Panc1 (cell line): ENCODE measurements at regions not wholly inside any gene's neighbourhood (a gene's known extent, or its start where the extent isn't known, plus 50 kb on each side); places are given as distances from the start of the nearest gene placed in this dataset.

Experiments
- POLR2AphosphoS5 ChIP-seq: IDR thresholded peaks from 2 replicates; pipeline ENCODE4 v1.6.1; 2012; ENCODE audit warnings: mild to moderate bottlenecking, low read depth, low read length, moderate library complexity
- SIN3A ChIP-seq: IDR thresholded peaks from 2 replicates; pipeline ENCODE4 v1.6.1; 2012; ENCODE audit warnings: low read depth, mild to moderate bottlenecking, low read length, moderate library complexity, borderline replicate concordance; ENCODE audit not compliant: insufficient read depth
- TF ChIP-seq, protein P1 (sequence below): fragments of 450-650 bp; IDR thresholded peaks from 2 replicates; pipeline ENCODE4 v1.5.1; 2017; ENCODE audit warnings: mild to moderate bottlenecking

DNA sequence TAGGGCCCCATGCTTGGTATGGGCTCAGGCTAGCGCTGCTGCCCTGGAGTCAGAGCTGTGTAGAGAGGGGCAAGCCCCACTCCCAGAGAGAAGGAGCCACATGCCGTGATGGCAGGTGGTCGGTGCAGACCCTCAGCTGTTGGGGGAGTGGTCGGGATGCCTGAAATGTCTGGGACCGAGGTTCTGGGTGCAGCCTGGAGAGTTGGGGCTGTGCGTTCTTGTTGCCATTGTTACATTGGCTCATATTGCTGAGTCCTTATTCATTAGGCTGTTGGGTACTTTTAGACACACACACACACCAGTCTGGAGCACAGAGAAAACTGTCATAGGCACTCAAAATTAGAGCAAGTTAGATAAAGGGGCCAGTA lies 83.9 kb downstream of the UNC5CL start:
- TF ChIP-seq, protein P1, sequence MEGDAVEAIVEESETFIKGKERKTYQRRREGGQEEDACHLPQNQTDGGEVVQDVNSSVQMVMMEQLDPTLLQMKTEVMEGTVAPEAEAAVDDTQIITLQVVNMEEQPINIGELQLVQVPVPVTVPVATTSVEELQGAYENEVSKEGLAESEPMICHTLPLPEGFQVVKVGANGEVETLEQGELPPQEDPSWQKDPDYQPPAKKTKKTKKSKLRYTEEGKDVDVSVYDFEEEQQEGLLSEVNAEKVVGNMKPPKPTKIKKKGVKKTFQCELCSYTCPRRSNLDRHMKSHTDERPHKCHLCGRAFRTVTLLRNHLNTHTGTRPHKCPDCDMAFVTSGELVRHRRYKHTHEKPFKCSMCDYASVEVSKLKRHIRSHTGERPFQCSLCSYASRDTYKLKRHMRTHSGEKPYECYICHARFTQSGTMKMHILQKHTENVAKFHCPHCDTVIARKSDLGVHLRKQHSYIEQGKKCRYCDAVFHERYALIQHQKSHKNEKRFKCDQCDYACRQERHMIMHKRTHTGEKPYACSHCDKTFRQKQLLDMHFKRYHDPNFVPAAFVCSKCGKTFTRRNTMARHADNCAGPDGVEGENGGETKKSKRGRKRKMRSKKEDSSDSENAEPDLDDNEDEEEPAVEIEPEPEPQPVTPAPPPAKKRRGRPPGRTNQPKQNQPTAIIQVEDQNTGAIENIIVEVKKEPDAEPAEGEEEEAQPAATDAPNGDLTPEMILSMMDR: no peak
- TF ChIP-seq POLR2AphosphoS5 (no peak), SIN3A (no peak)
